CD4-positive, alpha-beta memory T cell (primary cell): ENCODE measurements at regions not wholly inside any gene's neighbourhood (a gene's known extent, or its start where the extent isn't known, plus 50 kb on each side); places are given as distances from the start of the nearest gene placed in this dataset.

Experiments
- CTCF ChIA-PET: fragments of 350-600 bp; sonication (Branson Sonifier 250); formaldehyde crosslinking; loops from one replicate; lab custom pipeline; 2021; ENCODE audit warnings: inconsistent platforms; ENCODE audit not compliant: partially characterized antibody; lab: Charles Lee
- POLR2A ChIA-PET: fragments of 350-600 bp; sonication (Branson Sonifier 250); formaldehyde crosslinking; loops from one replicate; lab custom pipeline; 2021; ENCODE audit not compliant: partially characterized antibody; lab: Charles Lee
- DNase-seq, 5 donors: peaks; one replicate each; pipeline versions ENCODE4 v3.0.0 to v3.0.0-alpha.2; 2020 to 2022; ENCODE audit warnings: mixed read lengths in 1 of 5
- H3K27ac ChIP-seq: one replicate; pipeline ENCODE4 v1.7.0; 2013; ENCODE audit warnings: low read depth, low read length
- H3K27me3 ChIP-seq: 2 replicates; pipeline ENCODE4 v1.7.0; 2013; ENCODE audit warnings: mild to moderate bottlenecking, low read length, moderate library complexity; ENCODE audit not compliant: insufficient read depth
- H3K36me3 ChIP-seq: 2 replicates; pipeline ENCODE4 v1.7.0; 2013; ENCODE audit warnings: mild to moderate bottlenecking, low read length, moderate library complexity; ENCODE audit not compliant: insufficient read depth
- H3K4me1 ChIP-seq: 2 replicates; pipeline ENCODE4 v1.7.0; 2013; ENCODE audit warnings: mild to moderate bottlenecking, low read length, moderate library complexity; ENCODE audit not compliant: insufficient read depth
- H3K4me3 ChIP-seq, 2 donors: one replicate each; pipeline ENCODE4 v1.7.0; 2013; ENCODE audit warnings: low read length in 2 of 2, mild to moderate bottlenecking in 1 of 2
- H3K9me3 ChIP-seq, 2 donors: one replicate each; pipeline ENCODE4 v1.7.0; 2013; ENCODE audit warnings: low read length in 2 of 2, control low read depth in 1 of 2; ENCODE audit not compliant: control insufficient read depth in 1 of 2
- H3K27ac Mint-ChIP-seq, 7 donors: one replicate each; pipeline ENCODE4 v1.8.0; 2020 to 2021; ENCODE audit warnings: mixed read lengths in 7 of 7, mild to moderate bottlenecking in 6 of 7, inconsistent platforms in 3 of 7, moderate library complexity in 3 of 7
- H3K27me3 Mint-ChIP-seq, 2 donors: one replicate each; pipeline ENCODE4 v1.8.0; 2020 to 2021; ENCODE audit warnings: mixed read lengths in 2 of 2
- H3K36me3 Mint-ChIP-seq, 2 donors: one replicate each; pipeline ENCODE4 v1.8.0; 2020 to 2021; ENCODE audit warnings: mixed read lengths in 2 of 2, inconsistent platforms in 1 of 2, mild to moderate bottlenecking in 1 of 2
- H3K4me1 Mint-ChIP-seq, 4 donors: one replicate each; pipeline ENCODE4 v1.8.0; 2020 to 2021; ENCODE audit warnings: mixed read lengths in 4 of 4, mild to moderate bottlenecking in 1 of 4
- H3K4me3 Mint-ChIP-seq, 8 donors: one replicate each; pipeline ENCODE4 v1.8.0; 2020 to 2021; ENCODE audit warnings: mixed read lengths in 8 of 8, mild to moderate bottlenecking in 7 of 8, moderate library complexity in 6 of 8, inconsistent platforms in 3 of 8
- H3K9me3 Mint-ChIP-seq, 8 donors: one replicate each; pipeline ENCODE4 v1.8.0; 2020 to 2021; ENCODE audit warnings: mixed read lengths in 8 of 8, mild to moderate bottlenecking in 5 of 8, inconsistent platforms in 3 of 8, moderate library complexity in 1 of 8
- intact Hi-C: fragments of 100-400 bp; cut with micrococcal nuclease; formaldehyde crosslinking; loops from one replicate; pipeline ENCODE4 v1.15.1; 2023

GRCh38 chr5:3394891-3395599 is 200.6 kb upstream of the IRX1 start:
- Mint-ChIP-seq H3K27me3 (no peaks in the 10 kb centered on the region), H3K27ac (no peak overlapping the region), H3K4me1 (no peaks in the 10 kb centered on the region), H3K4me3 (no peak overlapping the region), H3K36me3 (no peaks in the 10 kb centered on the region), H3K9me3 (peaks cover 4 to 26% (median 14%) of the 10 kb centered on the region in 8 donors)
- intact Hi-C loops = no loop called here
- no peaks in the 10 kb centered on the region for H3K4me1 ChIP-seq
- H3K27me3 ChIP-seq = no peaks in the 10 kb centered on the region
- H3K4me3 ChIP-seq = no peak overlapping the region
- ChIA-PET CTCF (no interaction called here), POLR2A (no interaction called here)
- H3K36me3 ChIP-seq = no peaks in the 10 kb centered on the region
- DNase-seq = no peak
- H3K9me3 ChIP-seq = no peaks in the 10 kb centered on the region
- H3K27ac ChIP-seq = no peak overlapping the region

GRCh38 chr5:3393920-3394597 is 201.6 kb upstream of the IRX1 start:
- intact Hi-C loops = no loop called here
- DNase-seq = no peak
- no peaks in the 10 kb centered on the region for H3K36me3 Mint-ChIP-seq
- Histone ChIP-seq H3K27me3 (no peaks in the 10 kb centered on the region), H3K4me1 (no peaks in the 10 kb centered on the region), H3K36me3 (no peaks in the 10 kb centered on the region), H3K9me3 (no peaks in the 10 kb centered on the region), H3K4me3 (no peak overlapping the region), H3K27ac (no peak overlapping the region)
- ChIA-PET POLR2A (no interaction called here), CTCF (no interaction called here)
- H3K4me3 Mint-ChIP-seq = no peak overlapping the region
- no peaks in the 10 kb centered on the region for H3K27me3 Mint-ChIP-seq
- no peaks in the 10 kb centered on the region for H3K4me1 Mint-ChIP-seq
- no peak overlapping the region for H3K27ac Mint-ChIP-seq
- H3K9me3 Mint-ChIP-seq = peaks cover 0 to 16% (median 5%) of the 10 kb centered on the region in 8 donors

- Histone ChIP-seq H3K27me3 (no peaks in the 10 kb centered on the region), H3K27ac (no peak overlapping the region), H3K9me3 (no peaks in the 10 kb centered on the region), H3K4me1 (no peaks in the 10 kb centered on the region), H3K36me3 (no peaks in the 10 kb centered on the region), H3K4me3 (no peak overlapping the region)
- intact Hi-C loops = no loop called here
- Mint-ChIP-seq H3K4me1 (no peaks in the 10 kb centered on the region), H3K4me3 (no peak overlapping the region), H3K9me3 (peaks cover 0 to 14% (median 5%) of the 10 kb centered on the region in 8 donors), H3K27ac (no peak overlapping the region), H3K36me3 (no peaks in the 10 kb centered on the region), H3K27me3 (no peaks in the 10 kb centered on the region)
- no peak for DNase-seq
- POLR2A ChIA-PET = no interaction called here
- CTCF ChIA-PET = no interaction called here
These were observed 202.3 kb upstream of the IRX1 start for GRCh38 chr5:3393122-3393919.

- ChIA-PET CTCF (no interaction called here), POLR2A (no interaction called here)
- DNase-seq = no peak
- Mint-ChIP-seq H3K4me3 (no peak overlapping the region), H3K27ac (no peak overlapping the region), H3K4me1 (no peaks in the 10 kb centered on the region), H3K36me3 (no peaks in the 10 kb centered on the region), H3K9me3 (peaks cover 0 to 12% (median 6%) of the 10 kb centered on the region in 8 donors), H3K27me3 (no peaks in the 10 kb centered on the region)
- no peaks in the 10 kb centered on the region for H3K27me3 ChIP-seq
- intact Hi-C loops = no loop called here
- H3K36me3 ChIP-seq = no peaks in the 10 kb centered on the region
- no peak overlapping the region for H3K27ac ChIP-seq
- H3K4me1 ChIP-seq = no peaks in the 10 kb centered on the region
- H3K4me3 ChIP-seq = no peak overlapping the region
- H3K9me3 ChIP-seq = no peaks in the 10 kb centered on the region
These were observed 203.2 kb upstream of the IRX1 start for GRCh38 chr5:3392306-3392939.

- H3K4me1 ChIP-seq = no peaks in the 10 kb centered on the region
- CTCF ChIA-PET = no interaction called here
- POLR2A ChIA-PET = no interaction called here
- no peak overlapping the region for H3K4me3 ChIP-seq
- intact Hi-C loops = no loop called here
- H3K9me3 ChIP-seq = no peaks in the 10 kb centered on the region
- peaks cover 0 to 12% (median 6%) of the 10 kb centered on the region in 8 donors for H3K9me3 Mint-ChIP-seq
- no peaks in the 10 kb centered on the region for H3K36me3 ChIP-seq
- H3K4me3 Mint-ChIP-seq = no peak overlapping the region
- DNase-seq = no peak
- no peak overlapping the region for H3K27ac Mint-ChIP-seq
- no peak overlapping the region for H3K27ac ChIP-seq
- H3K27me3 Mint-ChIP-seq = no peaks in the 10 kb centered on the region
- H3K27me3 ChIP-seq = no peaks in the 10 kb centered on the region
- no peaks in the 10 kb centered on the region for H3K36me3 Mint-ChIP-seq
- H3K4me1 Mint-ChIP-seq = no peaks in the 10 kb centered on the region
These were observed 204.4 kb upstream of the IRX1 start for GRCh38 chr5:3391210-3391609.

GRCh38 chr5:3389471-3390026 is 206.1 kb upstream of the IRX1 start:
- H3K4me1 Mint-ChIP-seq = no peaks in the 10 kb centered on the region
- Histone ChIP-seq H3K4me3 (no peak overlapping the region), H3K4me1 (no peaks in the 10 kb centered on the region), H3K27me3 (no peaks in the 10 kb centered on the region), H3K36me3 (no peaks in the 10 kb centered on the region), H3K9me3 (no peaks in the 10 kb centered on the region), H3K27ac (no peak overlapping the region)
- no peak for DNase-seq
- peaks cover 0 to 19% (median 6%) of the 10 kb centered on the region in 8 donors for H3K9me3 Mint-ChIP-seq
- POLR2A ChIA-PET = no interaction called here
- no peaks in the 10 kb centered on the region for H3K27me3 Mint-ChIP-seq
- H3K36me3 Mint-ChIP-seq = no peaks in the 10 kb centered on the region
- intact Hi-C loops = no loop called here
- CTCF ChIA-PET = no interaction called here
- no peak overlapping the region for H3K4me3 Mint-ChIP-seq
- H3K27ac Mint-ChIP-seq = no peak overlapping the region

GRCh38 chr5:3386637-3387036 is 209.0 kb upstream of the IRX1 start:
- Histone ChIP-seq H3K4me1 (no peaks in the 10 kb centered on the region), H3K9me3 (no peaks in the 10 kb centered on the region), H3K27ac (no peak overlapping the region), H3K27me3 (no peaks in the 10 kb centered on the region), H3K4me3 (no peak overlapping the region), H3K36me3 (no peaks in the 10 kb centered on the region)
- Mint-ChIP-seq H3K9me3 (peaks cover 0 to 20% (median 6%) of the 10 kb centered on the region in 8 donors), H3K36me3 (no peaks in the 10 kb centered on the region), H3K4me1 (no peaks in the 10 kb centered on the region), H3K4me3 (no peak overlapping the region), H3K27ac (no peak overlapping the region), H3K27me3 (no peaks in the 10 kb centered on the region)
- intact Hi-C loops = no loop called here
- POLR2A ChIA-PET = no interaction called here
- CTCF ChIA-PET = no interaction called here
- no peak for DNase-seq
